Hepatocyte (in vitro differentiated cells): ENCODE measurements at regions not wholly inside any gene's neighbourhood (a gene's known extent, or its start where the extent isn't known, plus 50 kb on each side); places are given as distances from the start of the nearest gene placed in this dataset.

Experiments used
- DNase-seq: peaks from one replicate; pipeline ENCODE4 v3.0.0-alpha.2; 2016; ENCODE audit warnings: low spot score
- H2AFZ ChIP-seq: fragments of 200-600 bp; sonication (generic); 2 replicates; pipeline ENCODE4 v1.6.0; 2016; ENCODE audit warnings: antibody characterized with exemption, mild to moderate bottlenecking
- H3K27ac ChIP-seq: fragments of 200-600 bp; sonication (generic); 2 replicates; pipeline ENCODE4 v1.5.1; 2016; ENCODE audit warnings: mild to moderate bottlenecking
- H3K27me3 ChIP-seq: fragments of 200-600 bp; sonication (generic); 2 replicates; pipeline ENCODE4 v1.6.1; 2016
- H3K36me3 ChIP-seq: fragments of 200-600 bp; sonication (generic); replicated peaks from 2 replicates; pipeline ENCODE4 v1.5.1; 2016; ENCODE audit warnings: low read depth; ENCODE audit not compliant: insufficient read depth
- H3K4me1 ChIP-seq: fragments of 200-600 bp; sonication (generic); 2 replicates; pipeline ENCODE4 v1.5.1; 2016; ENCODE audit warnings: mild to moderate bottlenecking, moderate library complexity; ENCODE audit not compliant: insufficient read depth
- H3K4me2 ChIP-seq: fragments of 200-600 bp; sonication (generic); 2 replicates; pipeline ENCODE4 v1.6.0; 2016
- H3K4me3 ChIP-seq: fragments of 200-600 bp; sonication (generic); 2 replicates; pipeline ENCODE4 v1.5.1; 2016; ENCODE audit warnings: mild to moderate bottlenecking
- H3K79me2 ChIP-seq: fragments of 200-600 bp; sonication (generic); 2 replicates; pipeline ENCODE4 v1.6.0; 2017; ENCODE audit warnings: mild to moderate bottlenecking
- H3K9me2 ChIP-seq: fragments of 200-600 bp; sonication (generic); replicated peaks from 2 replicates; pipeline ENCODE4 v1.6.0; 2017; ENCODE audit warnings: mild to moderate bottlenecking; ENCODE audit not compliant: insufficient read depth
- H3K9me3 ChIP-seq: fragments of 200-600 bp; sonication (generic); 2 replicates; pipeline ENCODE4 v1.5.1; 2016; ENCODE audit warnings: low read depth, mild to moderate bottlenecking
- H4K20me1 ChIP-seq: fragments of 200-600 bp; sonication (generic); 2 replicates; pipeline ENCODE4 v1.6.0; 2016; ENCODE audit warnings: mild to moderate bottlenecking; ENCODE audit not compliant: insufficient read depth, poor library complexity, severe bottlenecking
- CTCF ChIP-seq: fragments of 200-600 bp; sonication (generic); IDR thresholded peaks from 2 replicates; pipeline ENCODE4 v1.5.1; 2016; ENCODE audit warnings: antibody characterized with exemption, mild to moderate bottlenecking; ENCODE audit not compliant: poor library complexity
- EZH2 ChIP-seq: fragments of 200-600 bp; sonication (generic); IDR thresholded peaks from 2 replicates; pipeline ENCODE4 v1.6.1; 2016; ENCODE audit warnings: antibody characterized with exemption, mild to moderate bottlenecking, borderline replicate concordance
- EZH2phosphoT487 ChIP-seq: fragments of 200-600 bp; sonication (generic); IDR thresholded peaks from one replicate; pipeline ENCODE4 v1.6.1; 2018; ENCODE audit warnings: antibody characterized with exemption, mild to moderate bottlenecking, low read depth, moderate library complexity; ENCODE audit not compliant: unreplicated experiment, severe bottlenecking
- WGBS: methylation state at CpG from one replicate; pipeline ENCODE4 v1.1.6; 2016; ENCODE audit warnings: low lambda C conversion rate; ENCODE audit errors: missing lambda C conversion rate; 5-methylcytosine and 5-hydroxymethylcytosine counted together

- Histone ChIP-seq H3K27me3 (no peaks in the 10 kb centered on the region), H3K9me3 (no peaks in the 10 kb centered on the region), H3K36me3 (no peaks in the 10 kb centered on the region), H3K4me1 (no peaks in the 10 kb centered on the region), H3K79me2 (no peaks in the 10 kb centered on the region), H3K4me2 (no peak overlapping the region), H3K9me2 (no peaks in the 10 kb centered on the region), H3K4me3 (no peak overlapping the region), H4K20me1 (no peaks in the 10 kb centered on the region), H3K27ac (no peak overlapping the region), H2AFZ (no peak overlapping the region)
- DNase-seq = no peak
- 82% methylated on average over 3 of the region's 3 CpGs for WGBS
- TF ChIP-seq CTCF = no peak
Observed at GRCh38 chr3:177683586-177683985, 486.3 kb upstream of the TBL1XR1 start.

- no peaks in the 10 kb centered on the region for H3K9me3 ChIP-seq
- WGBS = 97% methylated on average over 8 of the region's 8 CpGs
- no peak overlapping the region for H2AFZ ChIP-seq
- no peaks in the 10 kb centered on the region for H4K20me1 ChIP-seq
- no peaks in the 10 kb centered on the region for H3K9me2 ChIP-seq
- H3K4me3 ChIP-seq = no peak overlapping the region
- no peaks in the 10 kb centered on the region for H3K79me2 ChIP-seq
- H3K36me3 ChIP-seq = no peaks in the 10 kb centered on the region
- no peak for DNase-seq
- no peaks in the 10 kb centered on the region for H3K4me1 ChIP-seq
- no peak overlapping the region for H3K4me2 ChIP-seq
- H3K27me3 ChIP-seq = no peaks in the 10 kb centered on the region
- TF ChIP-seq EZH2 (no peak), EZH2phosphoT487 (no peak), CTCF (no peak)
- H3K27ac ChIP-seq = no peak overlapping the region
Observed at GRCh38 chr3:177686671-177687070, 489.4 kb upstream of the TBL1XR1 start.

- no peak for TF ChIP-seq EZH2phosphoT487
- no peak for TF ChIP-seq EZH2
- TF ChIP-seq CTCF = no peak
- DNase-seq = no peak
Observed at GRCh38 chr3:177687291-177687690, 490.0 kb upstream of the TBL1XR1 start.

GRCh38 chr3:177688152-177688551 is 490.9 kb upstream of the TBL1XR1 start:
- no peak for TF ChIP-seq EZH2
- TF ChIP-seq CTCF = no peak
- TF ChIP-seq EZH2phosphoT487 = no peak
- H3K4me3 ChIP-seq = no peak overlapping the region

More at GRCh38 chr3:177687291-177687690, 490.0 kb upstream of the TBL1XR1 start:
- Histone ChIP-seq H3K9me3 (no peaks in the 10 kb centered on the region), H3K4me2 (no peak overlapping the region), H3K27ac (no peak overlapping the region), H3K4me3 (no peak overlapping the region), H4K20me1 (no peaks in the 10 kb centered on the region), H3K79me2 (no peaks in the 10 kb centered on the region), H2AFZ (no peak overlapping the region), H3K36me3 (no peaks in the 10 kb centered on the region), H3K9me2 (no peaks in the 10 kb centered on the region), H3K4me1 (no peaks in the 10 kb centered on the region), H3K27me3 (no peaks in the 10 kb centered on the region)
- WGBS = 92% methylated on average over 4 of the region's 4 CpGs

More at GRCh38 chr3:177688152-177688551, 490.9 kb upstream of the TBL1XR1 start:
- Histone ChIP-seq H4K20me1 (no peaks in the 10 kb centered on the region), H3K4me1 (no peaks in the 10 kb centered on the region), H3K27ac (no peak overlapping the region), H3K27me3 (no peaks in the 10 kb centered on the region), H3K9me3 (no peaks in the 10 kb centered on the region), H3K79me2 (no peaks in the 10 kb centered on the region), H3K4me2 (no peak overlapping the region), H3K9me2 (no peaks in the 10 kb centered on the region), H2AFZ (peak overlapping the region; percentile 14), H3K36me3 (no peaks in the 10 kb centered on the region)
- DNase-seq = no peak
- WGBS = 78% methylated on average over 5 of the region's 5 CpGs
